ENCODE measurements at regions not wholly inside any gene's neighbourhood (a gene's known extent, or its start where the extent isn't known, plus 50 kb on each side); places are given as distances from the start of the nearest gene placed in this dataset.

GRCh38 chr1:24983006-24983680, 53.1 kb upstream of the RUNX3 start:
- no peak overlapping the region for H2BK5ac ChIP-seq (ENCODE audit: low read depth, low read length, poor library complexity, severe bottlenecking)
- H3K4me1 ChIP-seq (ENCODE audit: control insufficient read depth, insufficient read depth, low read length), result no peaks in the 10 kb centered on the region
- no peak overlapping the region for H2BK120ac ChIP-seq (ENCODE audit: low read depth, low read length)
- H3K79me1 ChIP-seq (ENCODE audit: low read depth in 1 of 2, low read length in 2 of 2), result no peaks in the 10 kb centered on the region
- DNase-seq (no peak), ATAC-seq (ENCODE audit: low read depth) (no peak)
- no peak overlapping the region for H2AK9ac ChIP-seq (replicated peaks; ENCODE audit: low read depth, low read length, poor library complexity)
- H3K9me3 ChIP-seq (ENCODE audit: control insufficient read depth, insufficient read depth, low read length), result peaks cover 3% of the 10 kb centered on the region; the same call in 1 of the 2 replicates
- peaks cover 48% of the 10 kb centered on the region for H3K27me3 ChIP-seq (ENCODE audit: control insufficient read depth, insufficient read depth, low read length)
- no peak overlapping the region for H3K23ac ChIP-seq (ENCODE audit: low read depth, low read length)
- no peak overlapping the region for H3K14ac ChIP-seq (replicated peaks; ENCODE audit: low read depth, low read length)
- 0 out of 2 replicates have a peak, but pooled peaks cover 4% of the 10 kb centered on the region for H3K9me1 ChIP-seq (ENCODE audit: insufficient read depth, low read length)
- ChIA-PET CTCF (no interaction called here), POLR2A (ENCODE audit: unreplicated experiment) (no interaction called here)
- TF ChIP-seq CHD1 (IDR thresholded peaks at IDR 0.05; ENCODE audit: low read depth, low read length) (no peak), MAZ (IDR thresholded peaks at IDR 0.05; ENCODE audit: borderline replicate concordance, low read depth, low read length) (no peak)
- H2AFZ ChIP-seq (replicated peaks; ENCODE audit: low read length, poor library complexity), result no peak overlapping the region
- no peak overlapping the region for H4K91ac ChIP-seq (ENCODE audit: insufficient read depth, low read depth, low read length)
- H3K4me3 ChIP-seq (ENCODE audit: insufficient read depth, low read depth, low read length), result no peak overlapping the region
- H3K56ac ChIP-seq (ENCODE audit: extremely low read depth, insufficient read depth, low read length), result no peak overlapping the region
- no peak overlapping the region for H3K9ac ChIP-seq (ENCODE audit: low read depth, low read length)
- in situ Hi-C loops (cut with MboI; ENCODE audit: low sequenced_read_pairs) (no loop called here), dilution Hi-C loops (cut with HindIII; ENCODE audit: low sequenced_read_pairs, unreplicated experiment) (no loop called here), intact Hi-C loops (cut with micrococcal nuclease) (no loop called here)
- no peaks in the 10 kb centered on the region for H4K20me1 ChIP-seq (ENCODE audit: insufficient read depth, low read length)
- H2BK20ac ChIP-seq (ENCODE audit: low read depth, low read length), result no peak overlapping the region
- 62% methylated on average over 8 of the region's 12 CpGs; no CpG with 5 or more reads in 1 of the 2 experiments for WGBS, 2 experiments (ENCODE audit: extremely low coverage in 2 of 2, insufficient read length in 1 of 2)
- H3K27ac ChIP-seq (ENCODE audit: insufficient read depth, low read length), result no peak overlapping the region
- no TSS peak for BruUV-seq (replicated peaks)
- H2AK5ac ChIP-seq (ENCODE audit: low read depth, low read length), result no peak overlapping the region; the same call in 1 of the 2 replicates
- no peak overlapping the region for H4K5ac ChIP-seq (ENCODE audit: low read depth, low read length)
- H4K8ac ChIP-seq (ENCODE audit: low read depth in 2 of 2, low read length in 2 of 2), result no peak overlapping the region
- H3K36me3 ChIP-seq (ENCODE audit: control insufficient read depth, insufficient read depth, low read length), result no peaks in the 10 kb centered on the region
- H3K4ac ChIP-seq (ENCODE audit: low read depth, low read length), result no peak overlapping the region
- H3K18ac ChIP-seq (ENCODE audit: low read depth, low read length), result no peak overlapping the region
- no peak overlapping the region for H3K4me2 ChIP-seq (ENCODE audit: low read depth, low read length)
- H2BK15ac ChIP-seq (ENCODE audit: low read depth, low read length), result no peak overlapping the region

Data from IMR-90 (cell line).